ENCODE measurements at regions not wholly inside any gene's neighbourhood (a gene's known extent, or its start where the extent isn't known, plus 50 kb on each side); places are given as distances from the start of the nearest gene placed in this dataset.

DNA sequence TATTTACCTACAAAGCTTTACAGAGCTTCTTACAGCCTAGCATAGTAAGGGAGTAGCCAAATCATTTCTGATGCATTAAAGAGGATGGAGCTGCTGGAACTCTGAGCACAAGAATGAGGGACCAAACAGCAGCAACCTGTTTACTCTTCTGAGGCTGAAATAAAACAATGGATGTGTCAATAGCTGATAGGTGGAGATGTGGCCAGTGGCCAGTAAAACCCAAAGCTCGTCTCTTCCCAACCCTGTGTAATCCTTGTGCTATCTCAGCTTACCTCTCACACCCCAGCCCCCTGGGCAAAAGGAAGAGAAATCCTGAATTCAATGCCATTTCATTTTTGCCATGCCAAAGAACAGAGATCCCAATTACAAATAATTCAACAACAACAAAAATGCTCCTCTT lies 446.7 kb upstream of the SMIM31 start:
- Mint-ChIP-seq H3K27me3 (ENCODE audit: insufficient read depth) (no peaks in the 10 kb centered on the region), H3K36me3 (ENCODE audit: low read depth) (no peaks in the 10 kb centered on the region), H3K4me3 (peak overlapping the region; percentile 2), H3K27ac (peak overlapping the region; percentile 19), H3K4me1 (peaks cover 32% of the 10 kb centered on the region), H3K9me3 (no peaks in the 10 kb centered on the region)
- no peak overlapping the region for H3K27ac ChIP-seq (ENCODE audit: low read depth, low read length)
- no peaks in the 10 kb centered on the region for H3K27me3 ChIP-seq (ENCODE audit: control insufficient read depth, insufficient read depth, low read length, poor library complexity, severe bottlenecking)
- DNase-seq = peak; percentile 54
- peaks cover 7% of the 10 kb centered on the region for H3K4me1 ChIP-seq (ENCODE audit: control insufficient read depth, insufficient read depth, low read length)
- H3K9ac ChIP-seq (ENCODE audit: extremely low read depth, low read length, poor library complexity, severe bottlenecking) = no peak overlapping the region
- WGBS, 2 experiments (ENCODE audit: insufficient coverage in 1 of 2, insufficient read length in 1 of 2) = 13% methylated on average over 1 of the region's 1 CpG; no CpG with 5 or more reads in 1 of the 2 experiments
- TF ChIP-seq, protein P1, sequence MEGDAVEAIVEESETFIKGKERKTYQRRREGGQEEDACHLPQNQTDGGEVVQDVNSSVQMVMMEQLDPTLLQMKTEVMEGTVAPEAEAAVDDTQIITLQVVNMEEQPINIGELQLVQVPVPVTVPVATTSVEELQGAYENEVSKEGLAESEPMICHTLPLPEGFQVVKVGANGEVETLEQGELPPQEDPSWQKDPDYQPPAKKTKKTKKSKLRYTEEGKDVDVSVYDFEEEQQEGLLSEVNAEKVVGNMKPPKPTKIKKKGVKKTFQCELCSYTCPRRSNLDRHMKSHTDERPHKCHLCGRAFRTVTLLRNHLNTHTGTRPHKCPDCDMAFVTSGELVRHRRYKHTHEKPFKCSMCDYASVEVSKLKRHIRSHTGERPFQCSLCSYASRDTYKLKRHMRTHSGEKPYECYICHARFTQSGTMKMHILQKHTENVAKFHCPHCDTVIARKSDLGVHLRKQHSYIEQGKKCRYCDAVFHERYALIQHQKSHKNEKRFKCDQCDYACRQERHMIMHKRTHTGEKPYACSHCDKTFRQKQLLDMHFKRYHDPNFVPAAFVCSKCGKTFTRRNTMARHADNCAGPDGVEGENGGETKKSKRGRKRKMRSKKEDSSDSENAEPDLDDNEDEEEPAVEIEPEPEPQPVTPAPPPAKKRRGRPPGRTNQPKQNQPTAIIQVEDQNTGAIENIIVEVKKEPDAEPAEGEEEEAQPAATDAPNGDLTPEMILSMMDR (conservative IDR thresholded peaks at IDR 0.05) = no peak
- no peaks in the 10 kb centered on the region for H3K36me3 ChIP-seq (ENCODE audit: control insufficient read depth, insufficient read depth, low read length)
- no peak overlapping the region for H3K4me3 ChIP-seq (ENCODE audit: low read length)
- no peaks in the 10 kb centered on the region for H3K9me3 ChIP-seq (ENCODE audit: control insufficient read depth, low read length)

DNA sequence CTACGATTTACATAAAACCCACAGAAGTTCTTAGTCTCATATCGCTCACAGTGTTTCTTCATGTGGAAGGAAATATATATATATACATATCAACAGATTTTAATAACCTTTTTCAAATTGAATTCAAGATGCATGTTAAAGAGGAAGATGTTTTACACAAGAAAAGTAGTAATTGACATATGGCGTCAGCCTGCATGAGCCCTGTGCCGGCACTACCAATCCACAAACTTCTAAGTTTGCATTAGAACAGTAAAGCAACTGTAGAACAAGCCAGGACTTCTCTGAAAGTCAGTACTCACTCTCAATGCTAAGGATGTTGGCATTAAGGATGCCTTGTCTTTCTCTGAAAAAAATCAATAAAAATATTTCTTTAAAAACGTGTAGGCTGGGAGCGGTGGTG lies 441.3 kb upstream of the SMIM31 start:
- 93 to 94% methylated on average over 3 to 5 of the region's 6 CpGs for WGBS, 2 experiments (ENCODE audit: insufficient coverage in 1 of 2, insufficient read length in 1 of 2)
- peak overlapping the region; percentile 34 for H3K4me3 Mint-ChIP-seq
- no peaks in the 10 kb centered on the region for H3K36me3 ChIP-seq (ENCODE audit: control insufficient read depth, insufficient read depth, low read length)

GRCh38 chr4:164313853-164314252 lies 440.1 kb upstream of the SMIM31 start:
- Mint-ChIP-seq H3K36me3 (ENCODE audit: low read depth) (no peaks in the 10 kb centered on the region), H3K27ac (no peak overlapping the region), H3K4me3 (no peak overlapping the region), H3K9me3 (no peaks in the 10 kb centered on the region), H3K4me1 (peaks cover 12% of the 10 kb centered on the region), H3K27me3 (ENCODE audit: insufficient read depth) (no peaks in the 10 kb centered on the region)
- Histone ChIP-seq H3K4me3 (ENCODE audit: low read length) (no peak overlapping the region), H3K9ac (ENCODE audit: extremely low read depth, low read length, poor library complexity, severe bottlenecking) (no peak overlapping the region), H3K36me3 (ENCODE audit: control insufficient read depth, insufficient read depth, low read length) (no peaks in the 10 kb centered on the region), H3K4me1 (ENCODE audit: control insufficient read depth, insufficient read depth, low read length) (no peaks in the 10 kb centered on the region), H3K27me3 (ENCODE audit: control insufficient read depth, insufficient read depth, low read length, poor library complexity, severe bottlenecking) (no peaks in the 10 kb centered on the region), H3K9me3 (ENCODE audit: control insufficient read depth, low read length) (no peaks in the 10 kb centered on the region), H3K27ac (ENCODE audit: low read depth, low read length) (no peak overlapping the region)
- TF ChIP-seq, protein P1 (conservative IDR thresholded peaks at IDR 0.05) = no peak
- no peak for DNase-seq
- 95 to 96% methylated on average over 2 to 3 of the region's 3 CpGs for WGBS, 2 experiments (ENCODE audit: insufficient coverage in 1 of 2, insufficient read length in 1 of 2)

More for the DNA sequence above, 441.3 kb upstream of the SMIM31 start:
- Histone ChIP-seq H3K9ac (ENCODE audit: extremely low read depth, low read length, poor library complexity, severe bottlenecking) (no peak overlapping the region), H3K9me3 (ENCODE audit: control insufficient read depth, low read length) (no peaks in the 10 kb centered on the region), H3K27ac (ENCODE audit: low read depth, low read length) (no peak overlapping the region), H3K4me1 (ENCODE audit: control insufficient read depth, insufficient read depth, low read length) (peaks cover 3% of the 10 kb centered on the region), H3K27me3 (ENCODE audit: control insufficient read depth, insufficient read depth, low read length, poor library complexity, severe bottlenecking) (no peaks in the 10 kb centered on the region), H3K4me3 (ENCODE audit: low read length) (no peak overlapping the region)
- Mint-ChIP-seq H3K27ac (no peak overlapping the region), H3K27me3 (ENCODE audit: insufficient read depth) (no peaks in the 10 kb centered on the region), H3K9me3 (no peaks in the 10 kb centered on the region), H3K36me3 (ENCODE audit: low read depth) (no peaks in the 10 kb centered on the region), H3K4me1 (peaks cover 17% of the 10 kb centered on the region)
- DNase-seq = no peak
- TF ChIP-seq, protein P1 (conservative IDR thresholded peaks at IDR 0.05) = no peak
